ENCODE measurements at regions not wholly inside any gene's neighbourhood (a gene's known extent, or its start where the extent isn't known, plus 50 kb on each side); places are given as distances from the start of the nearest gene placed in this dataset.

GRCh38 chr18:61282926-61283325, 50.3 kb upstream of the CDH20 start:
- no peak for DNase-seq
